ENCODE measurements at regions not wholly inside any gene's neighbourhood (a gene's known extent, or its start where the extent isn't known, plus 50 kb on each side); places are given as distances from the start of the nearest gene placed in this dataset.
A peak's percentile ranks its signal among the peaks of the same experiment; 100 is the strongest.

GRCh38 chr16:79294568-79294967, 306.0 kb downstream of the MAF start:
- H3K27ac Mint-ChIP-seq = no peak overlapping the region
- H3K27me3 Mint-ChIP-seq (ENCODE audit: insufficient read depth, low read depth, poor library complexity) = peaks cover 18% of the 10 kb centered on the region

GRCh38 chr16:79293836-79294460, 306.6 kb downstream of the MAF start:
- Mint-ChIP-seq H3K27me3 (ENCODE audit: insufficient read depth, low read depth, poor library complexity) (peaks cover 15% of the 10 kb centered on the region), H3K9me3 (no peaks in the 10 kb centered on the region), H3K4me3 (no peak overlapping the region), H3K27ac (no peak overlapping the region), H3K36me3 (ENCODE audit: low read depth) (no peaks in the 10 kb centered on the region), H3K4me1 (peaks cover 31% of the 10 kb centered on the region)
- Histone ChIP-seq H3K27ac (ENCODE audit: low read depth) (no peak overlapping the region), H3K36me3 (ENCODE audit: insufficient read depth) (no peaks in the 10 kb centered on the region), H3K4me2 (no peak overlapping the region), H3K27me3 (ENCODE audit: insufficient read depth) (no peaks in the 10 kb centered on the region), H3K79me2 (replicated peaks; ENCODE audit: insufficient read depth) (no peaks in the 10 kb centered on the region), H3F3A (replicated peaks; ENCODE audit: low read depth) (peaks cover 12% of the 10 kb centered on the region; the same call in 1 of the 2 replicates), H3K4me1 (ENCODE audit: insufficient read depth) (peaks cover 16% of the 10 kb centered on the region), H4K20me1 (replicated peaks; ENCODE audit: insufficient read depth) (no peaks in the 10 kb centered on the region), H2AFZ (no peak overlapping the region), H3K4me3 (no peak overlapping the region), H3K9me2 (ENCODE audit: insufficient read depth) (peaks cover 10% of the 10 kb centered on the region; the same call in 1 of the 2 replicates)
- DNase-seq (ENCODE audit: low spot score) (no peak), ATAC-seq (no peak)
- TF ChIP-seq EZH2 (IDR thresholded peaks at IDR 0.05; ENCODE audit: low read depth, unreplicated experiment) = no peak
- no peak for TF ChIP-seq ETS1 (IDR thresholded peaks at IDR 0.05)
- no peak for TF ChIP-seq POLR2AphosphoS5 (IDR thresholded peaks at IDR 0.05; ENCODE audit: low read depth)
- TF ChIP-seq REST (IDR thresholded peaks at IDR 0.05; ENCODE audit: unreplicated experiment) = no peak
- no peak for TF ChIP-seq STAT1 (IDR thresholded peaks at IDR 0.05; ENCODE audit: unreplicated experiment)
- no peak for TF ChIP-seq ZNF114 (CRISPR knock-in tag; IDR thresholded peaks at IDR 0.05)
- TF ChIP-seq CTCF (conservative IDR thresholded peaks at IDR 0.05; ENCODE audit: low read depth in 2 of 2) = no peak
- no peak for TF ChIP-seq NANOG (IDR thresholded peaks at IDR 0.05; ENCODE audit: borderline replicate concordance)

More at GRCh38 chr16:79294568-79294967, 306.0 kb downstream of the MAF start:
- peaks cover 18% of the 10 kb centered on the region for H3K4me1 ChIP-seq (ENCODE audit: insufficient read depth)
- Mint-ChIP-seq H3K9me3 (no peaks in the 10 kb centered on the region), H3K36me3 (ENCODE audit: low read depth) (no peaks in the 10 kb centered on the region), H3K4me1 (peaks cover 36% of the 10 kb centered on the region), H3K4me3 (no peak overlapping the region)
- no peaks in the 10 kb centered on the region for H3K27me3 ChIP-seq (ENCODE audit: insufficient read depth)
- peak overlapping the region; percentile 23; the same call in 1 of the 2 replicates for H2AFZ ChIP-seq
- no peaks in the 10 kb centered on the region for H4K20me1 ChIP-seq (replicated peaks; ENCODE audit: insufficient read depth)
- H3K4me3 ChIP-seq = no peak overlapping the region
- DNase-seq (ENCODE audit: low spot score) (no peak), ATAC-seq (no peak)
- H3K27ac ChIP-seq (ENCODE audit: low read depth) = no peak overlapping the region
- H3K36me3 ChIP-seq (ENCODE audit: insufficient read depth) = no peaks in the 10 kb centered on the region
- TF ChIP-seq EZH2phosphoT487 (IDR thresholded peaks at IDR 0.05; ENCODE audit: unreplicated experiment) = no peak
- TF ChIP-seq REST (IDR thresholded peaks at IDR 0.05; ENCODE audit: unreplicated experiment) = no peak
- TF ChIP-seq EZH2 (IDR thresholded peaks at IDR 0.05; ENCODE audit: low read depth, unreplicated experiment) = no peak
- no peak overlapping the region for H3K4me2 ChIP-seq
- peaks cover 10% of the 10 kb centered on the region; the same call in 1 of the 2 replicates for H3K9me2 ChIP-seq (ENCODE audit: insufficient read depth)
- H3K79me2 ChIP-seq (replicated peaks; ENCODE audit: insufficient read depth) = no peaks in the 10 kb centered on the region
- peaks cover 12% of the 10 kb centered on the region; the same call in 1 of the 2 replicates for H3F3A ChIP-seq (replicated peaks; ENCODE audit: low read depth)
